Endodermal cell (in vitro differentiated cells): ENCODE measurements at regions not wholly inside any gene's neighbourhood (a gene's known extent, or its start where the extent isn't known, plus 50 kb on each side); places are given as distances from the start of the nearest gene placed in this dataset.

ENCODE experiments used
- DNase-seq: peaks from one replicate; pipeline ENCODE4 v3.0.0-alpha.2; 2017
- H3K27ac ChIP-seq: 2 replicates; pipeline ENCODE4 v1.5.1; 2013; ENCODE audit warnings: mild to moderate bottlenecking, low read depth, low read length, moderate library complexity
- H3K27me3 ChIP-seq: 2 replicates; pipeline ENCODE4 v1.6.1; 2013; ENCODE audit warnings: mild to moderate bottlenecking, low read length, moderate library complexity; ENCODE audit not compliant: insufficient read depth, control insufficient read depth, poor library complexity, severe bottlenecking
- H3K36me3 ChIP-seq: 2 replicates; pipeline ENCODE4 v1.7.0; 2013; ENCODE audit warnings: mild to moderate bottlenecking, low read length, moderate library complexity; ENCODE audit not compliant: control insufficient read depth, insufficient read depth
- H3K4me1 ChIP-seq: one replicate; pipeline ENCODE4 v1.7.0; 2013; ENCODE audit warnings: low read length; ENCODE audit not compliant: control insufficient read depth, insufficient read depth
- H3K4me3 ChIP-seq: 2 replicates; pipeline ENCODE4 v1.5.1; 2013; ENCODE audit warnings: mild to moderate bottlenecking, low read length, moderate library complexity
- H3K9ac ChIP-seq: 2 replicates; pipeline ENCODE4 v1.6.1; 2013; ENCODE audit warnings: mild to moderate bottlenecking, low read length, moderate library complexity; ENCODE audit not compliant: poor library complexity, severe bottlenecking; ENCODE audit errors: extremely low read depth
- H3K9me3 ChIP-seq: 2 replicates; pipeline ENCODE4 v1.6.1; 2013; ENCODE audit warnings: mild to moderate bottlenecking, low read length, moderate library complexity; ENCODE audit not compliant: control insufficient read depth
- H3K27ac Mint-ChIP-seq: 2 replicates; pipeline ENCODE4 v1.8.0; 2020; ENCODE audit warnings: mixed read lengths
- H3K27me3 Mint-ChIP-seq: 2 replicates; pipeline ENCODE4 v1.8.0; 2021; ENCODE audit warnings: mild to moderate bottlenecking, mixed read lengths; ENCODE audit not compliant: insufficient read depth
- H3K36me3 Mint-ChIP-seq: 2 replicates; pipeline ENCODE4 v1.8.0; 2020; ENCODE audit warnings: low read depth, mixed read lengths
- H3K4me1 Mint-ChIP-seq: 2 replicates; pipeline ENCODE4 v1.8.0; 2020; ENCODE audit warnings: mixed read lengths
- H3K4me3 Mint-ChIP-seq: 2 replicates; pipeline ENCODE4 v1.8.0; 2020; ENCODE audit warnings: mild to moderate bottlenecking, moderate library complexity, mixed read lengths
- H3K9me3 Mint-ChIP-seq: 2 replicates; pipeline ENCODE4 v1.8.0; 2020; ENCODE audit warnings: mild to moderate bottlenecking, mixed read lengths
- CTCF ChIP-seq: fragments of 200-600 bp; sonication (generic); conservative IDR thresholded peaks from 2 replicates; pipeline ENCODE4 v1.5.0; 2021; ENCODE audit warnings: antibody characterized with exemption, mild to moderate bottlenecking
- WGBS, 2 experiments: methylation state at CpG; one replicate each; pipeline versions ENCODE4 v1.1.5 to v1.1.7; 2013; ENCODE audit warnings: missing lambda C conversion rate in 2 of 2, mixed read lengths in 1 of 2; ENCODE audit not compliant: insufficient coverage in 1 of 2, insufficient read length in 1 of 2; 5-methylcytosine and 5-hydroxymethylcytosine counted together

- Histone ChIP-seq H3K4me1 (no peaks in the 10 kb centered on the region), H3K36me3 (no peaks in the 10 kb centered on the region), H3K9ac (no peak overlapping the region), H3K27me3 (no peaks in the 10 kb centered on the region), H3K9me3 (no peaks in the 10 kb centered on the region), H3K27ac (no peak overlapping the region), H3K4me3 (no peak overlapping the region)
- TF ChIP-seq CTCF: no peak
- no peak overlapping the region for H3K4me3 Mint-ChIP-seq
- WGBS, 2 experiments: no CpG with 5 or more reads among the region's 1 CpG
- H3K27ac Mint-ChIP-seq: no peak overlapping the region
- no peak for DNase-seq
- no peaks in the 10 kb centered on the region for H3K9me3 Mint-ChIP-seq
- no peaks in the 10 kb centered on the region for H3K4me1 Mint-ChIP-seq
- no peaks in the 10 kb centered on the region for H3K27me3 Mint-ChIP-seq
- H3K36me3 Mint-ChIP-seq: no peaks in the 10 kb centered on the region
Measured at GRCh38 chr4:33171873-33172525, 2451.8 kb downstream of the PCDH7 start.

- 100% methylated on average over 1 of the region's 1 CpG; no CpG with 5 or more reads in 1 of the 2 experiments for WGBS, 2 experiments
- no peak overlapping the region for H3K4me3 Mint-ChIP-seq
Measured at GRCh38 chr4:33176566-33176965, 2456.4 kb downstream of the PCDH7 start.

GRCh38 chr4:33184657-33185290, 2464.6 kb downstream of the PCDH7 start:
- no peak for DNase-seq
- Mint-ChIP-seq H3K36me3 (no peaks in the 10 kb centered on the region), H3K4me1 (no peaks in the 10 kb centered on the region), H3K4me3 (no peak overlapping the region), H3K27me3 (no peaks in the 10 kb centered on the region), H3K27ac (no peak overlapping the region), H3K9me3 (no peaks in the 10 kb centered on the region)
- Histone ChIP-seq H3K4me1 (no peaks in the 10 kb centered on the region), H3K9me3 (no peaks in the 10 kb centered on the region), H3K36me3 (no peaks in the 10 kb centered on the region), H3K4me3 (no peak overlapping the region), H3K27ac (no peak overlapping the region), H3K9ac (no peak overlapping the region), H3K27me3 (no peaks in the 10 kb centered on the region)
- 80 to 87% methylated on average over 1 to 2 of the region's 2 CpGs for WGBS, 2 experiments
- TF ChIP-seq CTCF: no peak

More at GRCh38 chr4:33176566-33176965, 2456.4 kb downstream of the PCDH7 start:
- no peaks in the 10 kb centered on the region for H3K36me3 Mint-ChIP-seq
- Histone ChIP-seq H3K4me1 (no peaks in the 10 kb centered on the region), H3K36me3 (no peaks in the 10 kb centered on the region), H3K27ac (no peak overlapping the region), H3K4me3 (no peak overlapping the region), H3K9ac (no peak overlapping the region), H3K9me3 (no peaks in the 10 kb centered on the region), H3K27me3 (no peaks in the 10 kb centered on the region)
- H3K27me3 Mint-ChIP-seq: no peaks in the 10 kb centered on the region
- no peaks in the 10 kb centered on the region for H3K9me3 Mint-ChIP-seq
- no peak for DNase-seq
- H3K4me1 Mint-ChIP-seq: no peaks in the 10 kb centered on the region
- TF ChIP-seq CTCF: no peak
- no peak overlapping the region for H3K27ac Mint-ChIP-seq
